ENCODE measurements at regions not wholly inside any gene's neighbourhood (a gene's known extent, or its start where the extent isn't known, plus 50 kb on each side); places are given as distances from the start of the nearest gene placed in this dataset.
"Not testable (repeated sequence)": the region's sequence is repeated elsewhere in the genome, so short reads cannot be mapped to it uniquely, and the experiment has no call there.

GRCh38 chr17:83018658-83019193 is 60.7 kb upstream of the METRNL start:
- no peaks in the 10 kb centered on the region; the same call in 1 of the 2 replicates for H3K36me3 ChIP-seq (ENCODE audit: control insufficient read depth, insufficient read depth, low read length)
- H3K4me3 ChIP-seq (ENCODE audit: low read depth, low read length): no peak overlapping the region
- no peaks in the 10 kb centered on the region for H3K27me3 ChIP-seq (ENCODE audit: control insufficient read depth, insufficient read depth, low read length)
- ChIA-PET CTCF (interaction anchor here (0.6 kb wide), 1 partner anchor 16 kb away, joined by 3 read pairs; no protein-coding TSS in a partner anchor), POLR2A (no interaction called here)
- DNase-seq (ENCODE audit: low read depth): no peak
- no peak for TF ChIP-seq CTCF (IDR thresholded peaks at IDR 0.05; ENCODE audit: insufficient read depth, low read depth, low read length)

GRCh38 chr17:83019376-83019775 is 60.0 kb upstream of the METRNL start:
- CTCF ChIA-PET: interaction anchor here (0.6 kb wide), 1 partner anchor 15 kb away, joined by 3 read pairs; no protein-coding TSS in a partner anchor
- no peak for TF ChIP-seq CTCF (IDR thresholded peaks at IDR 0.05; ENCODE audit: insufficient read depth, low read depth, low read length)
- DNase-seq (ENCODE audit: low read depth): no peak
- no peak overlapping the region for H3K4me3 ChIP-seq (ENCODE audit: low read depth, low read length)
- no peaks in the 10 kb centered on the region; the same call in 1 of the 2 replicates for H3K36me3 ChIP-seq (ENCODE audit: control insufficient read depth, insufficient read depth, low read length)
- POLR2A ChIA-PET: no interaction called here
- H3K27me3 ChIP-seq (ENCODE audit: control insufficient read depth, insufficient read depth, low read length): no peaks in the 10 kb centered on the region

- H3K27me3 ChIP-seq (ENCODE audit: control insufficient read depth, insufficient read depth, low read length): no peaks in the 10 kb centered on the region
- ChIA-PET CTCF (no interaction called here), POLR2A (no interaction called here)
- H3K4me3 ChIP-seq (ENCODE audit: low read depth, low read length): no peak overlapping the region
- DNase-seq (ENCODE audit: low read depth): no peak
- no peak for TF ChIP-seq CTCF (IDR thresholded peaks at IDR 0.05; ENCODE audit: insufficient read depth, low read depth, low read length)
- H3K36me3 ChIP-seq (ENCODE audit: control insufficient read depth, insufficient read depth, low read length): no peaks in the 10 kb centered on the region
Measured at GRCh38 chr17:83024218-83024971, 55.0 kb upstream of the METRNL start.

- Histone ChIP-seq H3K4me3 (ENCODE audit: low read depth, low read length) (no peak overlapping the region), H3K27me3 (ENCODE audit: control insufficient read depth, insufficient read depth, low read length) (no peaks in the 10 kb centered on the region), H3K36me3 (ENCODE audit: control insufficient read depth, insufficient read depth, low read length) (no peaks in the 10 kb centered on the region)
- POLR2A ChIA-PET: no interaction called here
- DNase-seq (ENCODE audit: low read depth): no peak
- TF ChIP-seq CTCF (IDR thresholded peaks at IDR 0.05; ENCODE audit: insufficient read depth, low read depth, low read length): no peak
- CTCF ChIA-PET: no interaction called here
Measured at GRCh38 chr17:83025636-83026280, 53.7 kb upstream of the METRNL start.

- H3K27me3 ChIP-seq (ENCODE audit: control insufficient read depth, insufficient read depth, low read length): no peaks in the 10 kb centered on the region
- H3K4me3 ChIP-seq (ENCODE audit: low read depth, low read length): no peak overlapping the region
- H3K36me3 ChIP-seq (ENCODE audit: control insufficient read depth, insufficient read depth, low read length): no peaks in the 10 kb centered on the region
- ChIA-PET CTCF (no interaction called here), POLR2A (no interaction called here)
- TF ChIP-seq CTCF (IDR thresholded peaks at IDR 0.05; ENCODE audit: insufficient read depth, low read depth, low read length): no peak
- DNase-seq (ENCODE audit: low read depth): no peak
Measured at GRCh38 chr17:83026311-83026811, 53.0 kb upstream of the METRNL start.

- DNase-seq (ENCODE audit: low read depth); CTCF ChIA-PET; H3K4me3 ChIP-seq (ENCODE audit: low read depth, low read length); POLR2A ChIA-PET; H3K36me3 ChIP-seq (ENCODE audit: control insufficient read depth, insufficient read depth, low read length); H3K27me3 ChIP-seq (ENCODE audit: control insufficient read depth, insufficient read depth, low read length): not testable (repeated sequence)
Measured at GRCh38 chr17:83026921-83027320, 52.5 kb upstream of the METRNL start.

Data from BJ (cell line).